ENCODE measurements at regions not wholly inside any gene's neighbourhood (a gene's known extent, or its start where the extent isn't known, plus 50 kb on each side); places are given as distances from the start of the nearest gene placed in this dataset.

GRCh38 chr4:152073351-152074087 is 312.7 kb upstream of the GATB start:
- no peak for DNase-seq (ENCODE audit: low read depth)
- no peak for TF ChIP-seq CTCF (conservative IDR thresholded peaks at IDR 0.05; ENCODE audit: low read depth, low read length)

GRCh38 chr4:152072906-152073305 is 312.1 kb upstream of the GATB start:
- H3K4me3 ChIP-seq (ENCODE audit: low read length), result no peak overlapping the region
- TF ChIP-seq CTCF (conservative IDR thresholded peaks at IDR 0.05; ENCODE audit: low read depth, low read length), result no peak
- no peak for DNase-seq (ENCODE audit: low read depth)

More at GRCh38 chr4:152073351-152074087, 312.7 kb upstream of the GATB start:
- no peak overlapping the region for H3K4me3 ChIP-seq (ENCODE audit: low read length)

GRCh38 chr4:152072001-152072485 is 311.2 kb upstream of the GATB start:
- DNase-seq (ENCODE audit: low read depth), result no peak
- TF ChIP-seq CTCF (conservative IDR thresholded peaks at IDR 0.05; ENCODE audit: low read depth, low read length), result no peak
- no peak overlapping the region for H3K4me3 ChIP-seq (ENCODE audit: low read length)

- H3K4me3 ChIP-seq (ENCODE audit: low read length), result no peak overlapping the region
- no peak for TF ChIP-seq CTCF (conservative IDR thresholded peaks at IDR 0.05; ENCODE audit: low read depth, low read length)
- DNase-seq (ENCODE audit: low read depth), result no peak
Observed at GRCh38 chr4:152070854-152071253, 310.0 kb upstream of the GATB start.

GRCh38 chr4:152068866-152069265 is 308.1 kb upstream of the GATB start:
- DNase-seq (ENCODE audit: low read depth), result no peak
- TF ChIP-seq CTCF (conservative IDR thresholded peaks at IDR 0.05; ENCODE audit: low read depth, low read length), result no peak
- no peak overlapping the region for H3K4me3 ChIP-seq (ENCODE audit: low read length)

GRCh38 chr4:152065545-152065944 is 304.7 kb upstream of the GATB start:
- TF ChIP-seq CTCF (conservative IDR thresholded peaks at IDR 0.05; ENCODE audit: low read depth, low read length), result no peak
- H3K4me3 ChIP-seq (ENCODE audit: low read length), result no peak overlapping the region
- DNase-seq (ENCODE audit: low read depth), result no peak

GRCh38 chr4:152064753-152065152 is 303.9 kb upstream of the GATB start:
- H3K4me3 ChIP-seq (ENCODE audit: low read length), result no peak overlapping the region
- no peak for TF ChIP-seq CTCF (conservative IDR thresholded peaks at IDR 0.05; ENCODE audit: low read depth, low read length)
- DNase-seq (ENCODE audit: low read depth), result no peak

All from retinal pigment epithelial cell (primary cell).